LNCAP (cell line): ENCODE measurements at regions not wholly inside any gene's neighbourhood (a gene's known extent, or its start where the extent isn't known, plus 50 kb on each side); places are given as distances from the start of the nearest gene placed in this dataset.

Experiments
- TF ChIP-seq, protein P1 (sequence below): fragments of 450-650 bp; IDR thresholded peaks from 2 replicates; pipeline ENCODE4 v1.5.1; 2017; ENCODE audit warnings: mild to moderate bottlenecking

DNA sequence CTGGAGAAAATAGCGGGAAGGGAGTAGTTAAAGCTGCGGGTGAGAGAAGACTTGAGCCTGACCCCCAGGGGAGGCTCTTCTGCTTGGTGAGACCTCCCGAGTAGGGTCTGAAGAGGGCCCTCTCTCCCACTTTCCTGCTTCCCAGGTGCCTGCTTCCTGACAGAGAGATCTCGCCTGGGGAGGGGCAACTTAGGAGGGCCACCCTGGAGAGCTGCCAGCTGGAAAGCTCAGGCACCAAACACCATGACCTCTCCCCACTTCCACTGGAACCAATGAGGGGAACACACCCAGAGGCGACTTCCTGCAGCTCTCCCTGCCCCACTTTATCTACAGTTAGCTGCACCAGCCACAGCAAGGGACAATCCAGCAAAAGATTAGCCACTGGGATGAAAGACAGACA is 208.0 kb downstream of the TBXT start:
- TF ChIP-seq, protein P1, sequence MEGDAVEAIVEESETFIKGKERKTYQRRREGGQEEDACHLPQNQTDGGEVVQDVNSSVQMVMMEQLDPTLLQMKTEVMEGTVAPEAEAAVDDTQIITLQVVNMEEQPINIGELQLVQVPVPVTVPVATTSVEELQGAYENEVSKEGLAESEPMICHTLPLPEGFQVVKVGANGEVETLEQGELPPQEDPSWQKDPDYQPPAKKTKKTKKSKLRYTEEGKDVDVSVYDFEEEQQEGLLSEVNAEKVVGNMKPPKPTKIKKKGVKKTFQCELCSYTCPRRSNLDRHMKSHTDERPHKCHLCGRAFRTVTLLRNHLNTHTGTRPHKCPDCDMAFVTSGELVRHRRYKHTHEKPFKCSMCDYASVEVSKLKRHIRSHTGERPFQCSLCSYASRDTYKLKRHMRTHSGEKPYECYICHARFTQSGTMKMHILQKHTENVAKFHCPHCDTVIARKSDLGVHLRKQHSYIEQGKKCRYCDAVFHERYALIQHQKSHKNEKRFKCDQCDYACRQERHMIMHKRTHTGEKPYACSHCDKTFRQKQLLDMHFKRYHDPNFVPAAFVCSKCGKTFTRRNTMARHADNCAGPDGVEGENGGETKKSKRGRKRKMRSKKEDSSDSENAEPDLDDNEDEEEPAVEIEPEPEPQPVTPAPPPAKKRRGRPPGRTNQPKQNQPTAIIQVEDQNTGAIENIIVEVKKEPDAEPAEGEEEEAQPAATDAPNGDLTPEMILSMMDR: no peak

DNA sequence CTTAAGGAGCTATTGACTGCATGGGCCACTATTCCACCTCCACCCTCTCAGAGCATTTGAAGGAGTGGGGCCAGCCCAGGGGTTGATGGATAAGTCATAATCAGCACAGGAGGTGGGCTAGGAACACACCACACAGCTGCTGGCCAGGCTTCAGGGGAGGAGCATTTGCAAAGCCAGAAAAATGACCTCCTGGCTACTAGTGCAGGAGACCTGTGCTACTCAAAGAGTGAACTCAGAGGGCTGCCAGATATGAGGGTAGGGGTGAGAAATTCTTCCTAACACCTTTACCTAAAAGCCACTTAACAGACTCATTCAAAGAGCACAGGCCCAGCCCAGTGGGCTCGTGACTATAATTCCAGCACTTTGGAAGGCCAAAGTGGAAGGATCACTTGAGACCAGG is 210.8 kb downstream of the TBXT start:
- TF ChIP-seq, protein P1: no peak

DNA sequence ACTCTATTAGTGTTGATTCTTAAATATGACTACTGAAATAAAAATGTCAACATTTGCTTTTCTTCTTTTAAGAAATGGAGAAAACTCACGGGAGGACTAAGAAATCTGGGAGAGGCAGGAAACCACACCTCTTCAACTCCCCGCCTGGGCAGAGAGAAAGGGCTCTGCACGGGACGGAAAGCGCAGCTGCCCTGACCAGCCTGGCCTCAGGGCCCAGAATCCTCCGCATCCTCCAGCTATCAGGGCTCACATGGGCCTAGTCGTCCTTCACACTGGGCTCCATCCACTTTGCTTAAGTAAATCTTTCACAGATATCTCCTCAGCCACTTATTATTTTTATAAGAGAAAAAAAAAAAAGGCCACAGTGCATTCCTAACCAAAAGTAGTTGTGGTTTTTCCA is 215.1 kb downstream of the TBXT start:
- TF ChIP-seq, protein P1: no peak

DNA sequence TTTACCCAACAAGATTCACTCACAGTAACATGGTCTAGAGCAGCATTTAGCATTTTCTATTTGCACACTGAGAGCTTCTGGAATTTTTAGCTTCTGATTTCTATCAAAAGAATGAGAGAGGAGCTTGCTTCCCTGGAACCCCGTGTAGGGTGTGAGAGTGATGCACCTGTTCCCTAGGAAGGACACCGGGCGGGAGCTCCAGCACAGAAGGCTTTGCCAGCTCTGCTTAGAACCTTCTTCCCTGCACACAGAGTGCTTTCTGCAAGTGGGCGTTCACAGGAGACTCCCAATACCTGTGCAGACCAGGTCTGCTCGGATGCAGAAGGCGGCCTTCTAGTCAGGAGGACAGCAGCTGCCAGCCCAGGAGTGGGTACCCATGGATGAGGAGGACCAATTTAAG is 217.3 kb downstream of the TBXT start:
- TF ChIP-seq, protein P1: no peak

DNA sequence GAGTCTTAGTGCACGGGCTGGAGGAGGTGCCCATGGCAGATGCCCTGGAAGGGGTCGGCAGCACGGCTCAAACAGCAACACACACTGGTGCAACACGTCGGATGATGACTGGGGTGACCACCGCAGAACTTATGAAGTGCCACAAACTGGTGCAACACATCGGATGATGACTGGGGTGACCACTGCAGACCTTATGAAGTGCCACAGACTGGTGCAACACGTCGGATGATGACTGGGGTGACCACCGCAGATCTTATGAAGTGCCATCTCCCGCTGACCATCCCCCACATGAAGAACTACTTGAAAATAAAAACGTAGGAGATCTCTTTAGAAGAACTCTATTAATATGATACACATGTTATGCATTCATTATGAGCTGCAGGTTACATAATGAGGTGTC is 218.3 kb downstream of the TBXT start:
- TF ChIP-seq, protein P1: no peak

DNA sequence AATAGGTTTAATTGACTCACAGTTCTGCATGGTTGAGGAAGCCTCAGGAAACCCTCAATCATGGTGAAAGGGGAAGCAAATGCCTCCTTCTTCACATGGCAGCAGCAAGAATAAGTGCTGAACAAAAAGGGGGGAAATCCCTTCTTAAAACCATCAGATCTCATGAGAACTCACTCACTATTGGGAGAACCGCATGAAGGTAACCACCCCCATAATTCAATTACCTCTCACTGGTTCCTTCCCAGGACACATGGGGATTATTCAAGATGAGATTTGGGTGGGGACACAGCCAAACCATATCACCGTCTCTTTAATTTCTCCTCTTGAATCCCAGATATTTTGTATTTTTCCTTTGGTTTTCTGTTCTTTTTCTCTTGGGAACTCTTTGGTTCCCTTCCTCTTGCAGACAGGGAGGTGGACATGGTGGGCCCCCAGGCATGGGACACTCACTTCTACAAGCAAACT is 223.6 kb downstream of the TBXT start:
- TF ChIP-seq, protein P1: no peak

DNA sequence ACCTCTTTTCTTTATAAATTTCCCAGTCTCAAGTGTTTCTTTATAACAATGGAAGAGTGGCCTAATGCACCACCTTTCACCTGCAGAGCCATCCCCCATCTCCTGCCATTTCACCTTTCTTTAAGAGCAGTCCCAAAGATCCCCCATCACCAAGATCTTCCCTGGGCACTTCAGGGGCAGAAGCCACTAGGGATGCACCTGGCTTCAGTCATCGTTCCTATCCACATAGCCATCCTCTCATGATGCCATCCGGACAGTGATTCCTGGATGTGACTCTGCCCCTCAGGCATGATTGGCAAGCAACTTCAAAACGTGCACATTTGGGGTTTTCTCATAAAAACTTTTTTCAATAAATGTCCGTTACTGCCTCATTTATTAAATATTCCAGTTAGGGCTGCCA is 225.9 kb downstream of the TBXT start:
- TF ChIP-seq, protein P1: no peak

DNA sequence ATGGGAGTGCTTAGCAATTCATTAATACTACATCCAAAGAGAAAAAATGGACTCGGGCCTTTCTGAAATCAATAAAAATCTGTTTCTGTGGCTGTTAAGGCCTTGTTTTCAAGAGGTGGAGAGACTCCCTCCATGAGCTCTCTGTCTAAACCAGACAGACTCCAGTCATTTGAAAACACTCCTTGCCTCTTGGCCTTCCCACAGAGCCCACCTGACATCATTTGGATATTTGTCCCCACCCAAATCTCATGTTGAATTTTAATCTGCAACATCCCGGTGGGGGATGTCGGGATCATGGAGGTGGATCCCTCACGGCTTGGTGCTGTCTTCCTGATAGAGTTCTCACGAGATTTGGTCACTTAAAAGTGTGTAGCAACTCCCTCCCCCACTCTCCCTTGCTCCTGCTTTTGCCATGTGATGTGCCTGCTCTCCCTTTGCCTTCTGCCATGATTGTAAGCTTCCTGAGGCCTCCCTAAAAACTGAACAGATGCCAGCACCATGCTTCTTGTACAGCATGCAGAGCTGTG is 226.3 kb downstream of the TBXT start:
- TF ChIP-seq, protein P1: no peak
